22Rv1 (cell line): ENCODE measurements at regions not wholly inside any gene's neighbourhood (a gene's known extent, or its start where the extent isn't known, plus 50 kb on each side); places are given as distances from the start of the nearest gene placed in this dataset.

Experiments
- ZFX ChIP-seq: fragments of 450-650 bp; IDR thresholded peaks from 2 replicates; pipeline ENCODE4 v1.6.1; 2017; ENCODE audit warnings: antibody characterized with exemption, borderline replicate concordance
- TF ChIP-seq, protein P1 (sequence below): fragments of 450-650 bp; IDR thresholded peaks from 2 replicates; pipeline ENCODE4 v1.5.1; 2017; ENCODE audit warnings: mild to moderate bottlenecking

DNA sequence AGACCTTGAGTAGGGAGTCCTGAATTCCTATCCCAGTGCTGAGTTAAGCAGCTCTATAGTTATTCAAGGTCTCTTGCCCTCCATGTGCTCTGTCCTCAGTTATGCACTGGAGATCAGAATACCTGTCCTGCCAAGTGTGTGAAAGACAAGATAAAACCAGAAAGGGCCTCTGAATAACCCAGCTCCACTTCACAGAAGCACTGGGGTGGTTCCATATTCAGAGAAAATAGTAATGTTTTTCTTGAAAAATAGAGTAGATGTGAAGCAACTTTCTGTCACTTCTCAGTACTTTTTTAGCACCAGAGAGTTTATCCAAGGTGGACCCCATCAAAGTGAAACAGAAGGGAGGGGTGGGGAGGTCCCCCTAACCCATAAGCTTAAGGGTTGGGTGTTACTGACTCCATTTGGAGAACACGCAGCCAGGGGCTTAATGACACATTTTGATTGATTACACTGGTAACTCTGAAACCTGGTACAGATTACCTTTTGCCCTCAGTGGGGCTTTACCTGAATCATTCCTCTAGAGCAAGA is 509.8 kb upstream of the JARID2 start:
- TF ChIP-seq, protein P1, sequence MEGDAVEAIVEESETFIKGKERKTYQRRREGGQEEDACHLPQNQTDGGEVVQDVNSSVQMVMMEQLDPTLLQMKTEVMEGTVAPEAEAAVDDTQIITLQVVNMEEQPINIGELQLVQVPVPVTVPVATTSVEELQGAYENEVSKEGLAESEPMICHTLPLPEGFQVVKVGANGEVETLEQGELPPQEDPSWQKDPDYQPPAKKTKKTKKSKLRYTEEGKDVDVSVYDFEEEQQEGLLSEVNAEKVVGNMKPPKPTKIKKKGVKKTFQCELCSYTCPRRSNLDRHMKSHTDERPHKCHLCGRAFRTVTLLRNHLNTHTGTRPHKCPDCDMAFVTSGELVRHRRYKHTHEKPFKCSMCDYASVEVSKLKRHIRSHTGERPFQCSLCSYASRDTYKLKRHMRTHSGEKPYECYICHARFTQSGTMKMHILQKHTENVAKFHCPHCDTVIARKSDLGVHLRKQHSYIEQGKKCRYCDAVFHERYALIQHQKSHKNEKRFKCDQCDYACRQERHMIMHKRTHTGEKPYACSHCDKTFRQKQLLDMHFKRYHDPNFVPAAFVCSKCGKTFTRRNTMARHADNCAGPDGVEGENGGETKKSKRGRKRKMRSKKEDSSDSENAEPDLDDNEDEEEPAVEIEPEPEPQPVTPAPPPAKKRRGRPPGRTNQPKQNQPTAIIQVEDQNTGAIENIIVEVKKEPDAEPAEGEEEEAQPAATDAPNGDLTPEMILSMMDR: no peak
- TF ChIP-seq ZFX: no peak
